ENCODE measurements at regions not wholly inside any gene's neighbourhood (a gene's known extent, or its start where the extent isn't known, plus 50 kb on each side); places are given as distances from the start of the nearest gene placed in this dataset.

GRCh38 chr5:3827624-3828023 lies 232.0 kb downstream of the IRX1 start:
- no peak for DNase-seq

GRCh38 chr5:3828761-3829160 lies 233.1 kb downstream of the IRX1 start:
- no peak for DNase-seq

GRCh38 chr5:3833566-3833965 lies 237.9 kb downstream of the IRX1 start:
- DNase-seq, result no peak

- no peak for DNase-seq
These were observed 240.2 kb downstream of the IRX1 start for GRCh38 chr5:3835811-3836210.

- DNase-seq, result no peak
These were observed 240.9 kb downstream of the IRX1 start for GRCh38 chr5:3836528-3836927.

- no peak for DNase-seq
These were observed 241.9 kb downstream of the IRX1 start for GRCh38 chr5:3837506-3837905.

- DNase-seq, result no peak
These were observed 243.5 kb downstream of the IRX1 start for GRCh38 chr5:3839151-3839550.

- DNase-seq, result no peak
These were observed 247.0 kb downstream of the IRX1 start for GRCh38 chr5:3842591-3842990.

GRCh38 chr5:3843706-3844105 lies 248.1 kb downstream of the IRX1 start:
- no peak for DNase-seq

GRCh38 chr5:3844266-3844665 lies 248.6 kb downstream of the IRX1 start:
- no peak for DNase-seq

- no peak for DNase-seq
These were observed 249.6 kb downstream of the IRX1 start for GRCh38 chr5:3845230-3845629.

GRCh38 chr5:3852161-3852916 lies 256.7 kb downstream of the IRX1 start:
- DNase-seq, result no peak

GRCh38 chr5:3853362-3853761 lies 257.7 kb downstream of the IRX1 start:
- DNase-seq, result no peak

GRCh38 chr5:3854188-3854821 lies 258.7 kb downstream of the IRX1 start:
- DNase-seq, result no peak

- DNase-seq, result no peak
These were observed 260.4 kb downstream of the IRX1 start for GRCh38 chr5:3856036-3856435.

- DNase-seq, result no peak
These were observed 262.9 kb downstream of the IRX1 start for GRCh38 chr5:3858524-3858923.

GRCh38 chr5:3862906-3863305 lies 267.3 kb downstream of the IRX1 start:
- DNase-seq, result no peak

- no peak for DNase-seq
These were observed 279.5 kb downstream of the IRX1 start for GRCh38 chr5:3875144-3875543.

GRCh38 chr5:3878267-3878666 lies 282.6 kb downstream of the IRX1 start:
- DNase-seq, result no peak

GRCh38 chr5:3883040-3883439 lies 287.4 kb downstream of the IRX1 start:
- DNase-seq, result no peak

GRCh38 chr5:3886524-3887451 lies 291.2 kb downstream of the IRX1 start:
- DNase-seq, result no peak

- no peak for DNase-seq
These were observed 292.7 kb downstream of the IRX1 start for GRCh38 chr5:3888310-3888709.

GRCh38 chr5:3889412-3890142 lies 293.9 kb downstream of the IRX1 start:
- no peak for DNase-seq

All from CD4-positive, alpha-beta T cell treated with Interleukin-17A for 1 hour (primary cell).